Ammon's horn (tissue), 1 donor: ENCODE measurements at regions not wholly inside any gene's neighbourhood (a gene's known extent, or its start where the extent isn't known, plus 50 kb on each side); places are given as distances from the start of the nearest gene placed in this dataset.

Experiments used
- DNase-seq: peaks from one replicate; pipeline ENCODE4 v3.0.0-alpha.2; 2016; ENCODE audit warnings: low spot score

GRCh38 chr4:106425576-106425975 is 57.0 kb upstream of the GIMD1 start:
- no peak for DNase-seq

- DNase-seq, result no peak
Measured at GRCh38 chr4:106424426-106424825, 55.8 kb upstream of the GIMD1 start.

DNA sequence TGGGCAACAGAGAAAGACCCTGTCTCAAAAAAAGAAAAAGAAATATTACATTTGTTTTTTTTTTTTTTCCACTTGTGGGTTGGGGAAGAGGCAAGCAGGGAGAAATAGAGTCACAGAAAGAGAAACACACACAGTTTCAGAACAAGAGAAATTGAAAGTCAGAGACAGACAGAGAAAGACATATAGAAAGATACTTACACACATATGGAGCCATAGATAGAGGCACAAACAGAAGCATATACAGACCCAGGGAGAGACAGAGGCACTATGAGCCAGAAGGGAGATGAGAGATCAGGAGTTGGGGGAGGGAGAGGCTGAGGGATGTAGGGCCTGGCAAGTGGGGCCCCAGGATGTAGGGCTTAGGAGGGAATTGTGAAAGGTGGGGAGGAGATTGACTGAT is 55.2 kb upstream of the GIMD1 start:
- DNase-seq, result no peak

DNA sequence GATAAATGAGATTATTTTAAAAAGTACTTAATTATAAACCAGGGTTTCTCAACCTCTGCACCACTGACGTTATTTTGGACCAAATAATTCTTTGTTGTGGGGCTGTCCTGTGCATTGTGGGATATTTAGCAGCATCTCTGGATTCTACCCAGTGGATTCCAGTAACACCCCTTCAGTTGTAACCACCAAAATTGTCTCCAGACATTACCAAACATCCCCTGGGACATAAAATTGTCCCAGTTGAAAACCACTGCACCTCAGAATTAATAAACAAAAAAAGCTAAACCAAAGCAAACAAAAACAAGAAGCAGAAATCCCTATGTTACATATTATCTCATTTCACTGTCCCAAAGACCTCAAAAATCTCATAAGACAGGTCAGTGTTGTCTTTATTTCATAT is 54.2 kb upstream of the GIMD1 start:
- no peak for DNase-seq

DNA sequence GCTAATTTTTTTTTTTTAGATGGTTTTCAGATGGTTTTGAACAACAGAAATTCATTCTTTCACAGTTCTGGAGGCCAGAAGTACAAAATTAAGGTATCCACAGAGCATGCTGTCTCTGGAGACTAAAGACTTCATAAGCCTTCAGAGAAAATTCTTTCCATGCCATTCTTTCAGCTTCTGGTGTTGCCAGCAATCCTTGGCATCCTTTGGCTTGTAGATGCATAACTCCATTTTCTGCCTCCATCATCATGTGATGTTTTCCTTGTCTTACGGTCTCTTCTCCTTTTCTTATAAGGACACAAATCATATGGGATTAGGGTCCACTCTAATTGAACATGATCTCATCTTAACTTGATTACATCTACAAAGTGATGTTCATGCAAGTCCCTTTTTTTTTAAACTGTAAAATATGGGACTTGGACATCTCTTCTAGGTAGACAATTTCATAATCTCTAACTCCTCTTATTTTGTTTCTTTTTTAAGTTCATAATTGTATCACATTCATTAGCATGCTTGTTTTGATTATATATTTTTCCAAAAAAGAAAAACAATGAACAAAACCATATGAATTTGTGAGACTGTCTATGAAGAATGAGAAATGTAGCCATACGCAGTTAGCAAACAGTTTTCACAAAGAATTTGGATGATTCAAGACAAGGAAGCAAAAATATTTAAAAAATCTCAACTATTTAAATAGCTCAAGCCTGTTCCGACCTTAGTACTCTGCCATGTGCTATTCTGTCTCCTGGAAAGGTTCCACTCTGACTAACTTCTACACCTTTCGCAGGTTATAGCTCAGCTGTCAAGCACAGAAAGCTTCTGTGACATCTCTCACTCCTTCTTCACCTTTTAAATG is 53.1 kb upstream of the GIMD1 start:
- no peak for DNase-seq

DNA sequence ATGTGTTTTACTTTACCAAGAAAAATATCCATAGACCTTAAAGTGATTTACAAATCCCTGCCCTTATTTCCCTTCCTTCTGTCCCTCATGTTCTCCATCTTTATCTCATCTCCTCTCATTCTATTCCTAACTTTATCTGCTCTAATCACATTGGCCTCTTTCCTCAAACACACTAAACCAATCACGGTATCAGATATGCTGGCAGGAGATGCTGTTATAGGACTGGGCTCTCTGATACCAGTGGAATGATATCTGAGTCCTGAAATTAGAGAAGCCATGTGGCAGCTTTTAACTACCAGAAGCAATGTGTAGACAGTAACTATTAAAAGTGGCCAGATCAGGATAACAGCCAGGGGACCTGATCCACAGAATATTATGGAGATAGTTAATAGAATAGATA is 49.9 kb upstream of the GIMD1 start:
- no peak for DNase-seq
